ENCODE measurements at regions not wholly inside any gene's neighbourhood (a gene's known extent, or its start where the extent isn't known, plus 50 kb on each side); places are given as distances from the start of the nearest gene placed in this dataset.

GRCh38 chr6:18931086-18931485 is 543.9 kb downstream of the RNF144B start:
- DNase-seq (ENCODE audit: low read depth): no peak
- TF ChIP-seq CTCF (IDR thresholded peaks at IDR 0.05; ENCODE audit: low read depth, low read length): no peak
- no peak for TF ChIP-seq MYC (IDR thresholded peaks at IDR 0.05; ENCODE audit: low read depth, low read length)
- no peak for TF ChIP-seq POLR2A (IDR thresholded peaks at IDR 0.05; ENCODE audit: extremely low read depth, insufficient read length)
- TF ChIP-seq MAX (IDR thresholded peaks at IDR 0.05; ENCODE audit: low read depth, low read length): no peak
- H3K4me3 ChIP-seq (ENCODE audit: low read depth, low read length): no peak overlapping the region

GRCh38 chr6:18958146-18958545 is 571.0 kb downstream of the RNF144B start:
- DNase-seq (ENCODE audit: low read depth): no peak
- TF ChIP-seq CTCF (IDR thresholded peaks at IDR 0.05; ENCODE audit: low read depth, low read length) (no peak), POLR2A (IDR thresholded peaks at IDR 0.05; ENCODE audit: extremely low read depth, insufficient read length) (no peak), MAX (IDR thresholded peaks at IDR 0.05; ENCODE audit: low read depth, low read length) (no peak), MYC (IDR thresholded peaks at IDR 0.05; ENCODE audit: low read depth, low read length) (no peak)
- no peak overlapping the region for H3K4me3 ChIP-seq (ENCODE audit: low read depth, low read length)

- TF ChIP-seq MYC (IDR thresholded peaks at IDR 0.05; ENCODE audit: low read depth, low read length): no peak
- TF ChIP-seq MAX (IDR thresholded peaks at IDR 0.05; ENCODE audit: low read depth, low read length): no peak
- no peak for TF ChIP-seq CTCF (IDR thresholded peaks at IDR 0.05; ENCODE audit: low read depth, low read length)
- TF ChIP-seq POLR2A (IDR thresholded peaks at IDR 0.05; ENCODE audit: extremely low read depth, insufficient read length): no peak
- H3K4me3 ChIP-seq (ENCODE audit: low read depth, low read length): no peak overlapping the region
- no peak for DNase-seq (ENCODE audit: low read depth)
These were observed 574.4 kb downstream of the RNF144B start for GRCh38 chr6:18961566-18961965.

- H3K4me3 ChIP-seq (ENCODE audit: low read depth, low read length): no peak overlapping the region
- no peak for TF ChIP-seq MAX (IDR thresholded peaks at IDR 0.05; ENCODE audit: low read depth, low read length)
- TF ChIP-seq POLR2A (IDR thresholded peaks at IDR 0.05; ENCODE audit: extremely low read depth, insufficient read length): no peak
- TF ChIP-seq MYC (IDR thresholded peaks at IDR 0.05; ENCODE audit: low read depth, low read length): no peak
- TF ChIP-seq CTCF (IDR thresholded peaks at IDR 0.05; ENCODE audit: low read depth, low read length): no peak
- DNase-seq (ENCODE audit: low read depth): no peak
These were observed 575.3 kb downstream of the RNF144B start for GRCh38 chr6:18962361-18962905.

- no peak for TF ChIP-seq CTCF (IDR thresholded peaks at IDR 0.05; ENCODE audit: low read depth, low read length)
- TF ChIP-seq MYC (IDR thresholded peaks at IDR 0.05; ENCODE audit: low read depth, low read length): no peak
- TF ChIP-seq POLR2A (IDR thresholded peaks at IDR 0.05; ENCODE audit: extremely low read depth, insufficient read length): no peak
- TF ChIP-seq MAX (IDR thresholded peaks at IDR 0.05; ENCODE audit: low read depth, low read length): no peak
- no peak overlapping the region for H3K4me3 ChIP-seq (ENCODE audit: low read depth, low read length)
- DNase-seq (ENCODE audit: low read depth): no peak
These were observed 576.3 kb downstream of the RNF144B start for GRCh38 chr6:18963439-18963838.
